IMR-90 (cell line): ENCODE measurements at regions not wholly inside any gene's neighbourhood (a gene's known extent, or its start where the extent isn't known, plus 50 kb on each side); places are given as distances from the start of the nearest gene placed in this dataset.

Experiments
- ATAC-seq: fragments of 200-7000 bp; cut with Tn5 transposase; 2 replicates; pipeline ENCODE4 v1.9.1; 2020; ENCODE audit warnings: low read depth, mild to moderate bottlenecking, moderate library complexity
- BruUV-seq: library from RNA; stranded (reverse); fragments of 400-500 nt; replicated peaks from 2 replicates; lab custom pipeline; 2021; lab: Mats Ljungman, UMichigan
- CTCF ChIA-PET: fragments of 300-600 bp; formaldehyde crosslinking; extraction: SDS; loops from one replicate; lab custom pipeline; 2021; ENCODE audit warnings: antibody characterized with exemption; lab: Yijun Ruan, JAX
- POLR2A ChIA-PET: fragments of 300-600 bp; sonication (Branson Sonifier 250); formaldehyde crosslinking; loops from one replicate; lab custom pipeline; 2022; ENCODE audit warnings: antibody characterized with exemption; ENCODE audit not compliant: unreplicated experiment; lab: Charles Lee
- DNase-seq: peaks from one replicate; pipeline ENCODE4 v3.0.0; 2013
- H2AFZ ChIP-seq: replicated peaks from 2 replicates; pipeline ENCODE3; 2013; ENCODE audit warnings: low read length, mild to moderate bottlenecking; ENCODE audit not compliant: poor library complexity
- H2AK5ac ChIP-seq: 2 replicates; pipeline ENCODE4 v1.6.1; 2013; ENCODE audit warnings: low read depth, low read length, inconsistent platforms
- H2AK9ac ChIP-seq: replicated peaks from 2 replicates; pipeline ENCODE3; 2013; ENCODE audit warnings: mild to moderate bottlenecking, low read depth, low read length, moderate library complexity; ENCODE audit not compliant: poor library complexity
- H2BK120ac ChIP-seq: 2 replicates; pipeline ENCODE4 v1.6.1; 2013; ENCODE audit warnings: low read depth, low read length, inconsistent platforms
- H2BK15ac ChIP-seq: 3 replicates; pipeline ENCODE4 v1.6.1; 2013; ENCODE audit warnings: low read depth, low read length, inconsistent platforms
- H2BK20ac ChIP-seq: 2 replicates; pipeline ENCODE4 v1.6.1; 2013; ENCODE audit warnings: low read depth, mild to moderate bottlenecking, inconsistent platforms, low read length, moderate library complexity
- H2BK5ac ChIP-seq: 2 replicates; pipeline ENCODE4 v1.6.1; 2013; ENCODE audit warnings: mild to moderate bottlenecking, low read depth, low read length, inconsistent platforms; ENCODE audit not compliant: poor library complexity, severe bottlenecking
- H3K14ac ChIP-seq: replicated peaks from 2 replicates; pipeline ENCODE4 v1.6.1; 2013; ENCODE audit warnings: low read depth, low read length, inconsistent platforms
- H3K18ac ChIP-seq: 2 replicates; pipeline ENCODE4 v1.6.1; 2013; ENCODE audit warnings: low read depth, low read length, control low read depth
- H3K23ac ChIP-seq: 2 replicates; pipeline ENCODE4 v1.6.1; 2013; ENCODE audit warnings: low read depth, low read length, inconsistent platforms
- H3K27ac ChIP-seq: 2 replicates; pipeline ENCODE4 v1.5.1; 2013; ENCODE audit warnings: mild to moderate bottlenecking, control low read depth, low read length; ENCODE audit not compliant: insufficient read depth
- H3K27me3 ChIP-seq: 2 replicates; pipeline ENCODE4 v1.6.1; 2013; ENCODE audit warnings: low read length; ENCODE audit not compliant: control insufficient read depth, insufficient read depth
- H3K36me3 ChIP-seq: 2 replicates; pipeline ENCODE4 v1.6.1; 2013; ENCODE audit warnings: low read length, mixed read lengths; ENCODE audit not compliant: control insufficient read depth, insufficient read depth
- H3K4ac ChIP-seq: 2 replicates; pipeline ENCODE4 v1.6.1; 2013; ENCODE audit warnings: low read depth, low read length, inconsistent platforms
- H3K4me1 ChIP-seq: 2 replicates; pipeline ENCODE4 v1.6.1; 2013; ENCODE audit warnings: low read length, mixed read lengths; ENCODE audit not compliant: control insufficient read depth, insufficient read depth
- H3K4me2 ChIP-seq: 2 replicates; pipeline ENCODE4 v1.6.1; 2013; ENCODE audit warnings: low read depth, mild to moderate bottlenecking, control low read depth, low read length, moderate library complexity
- H3K4me3 ChIP-seq: 2 replicates; pipeline ENCODE4 v1.5.1; 2013; ENCODE audit warnings: low read depth, mild to moderate bottlenecking, control low read depth, low read length, moderate library complexity; ENCODE audit not compliant: insufficient read depth
- H3K56ac ChIP-seq: 2 replicates; pipeline ENCODE4 v1.6.1; 2013; ENCODE audit warnings: low read length, inconsistent platforms; ENCODE audit not compliant: insufficient read depth; ENCODE audit errors: extremely low read depth
- H3K79me1 ChIP-seq, 2 experiments: 2 replicates each; pipeline ENCODE4 v1.6.1; 2013; ENCODE audit warnings: low read length in 2 of 2, inconsistent platforms in 1 of 2, low read depth in 1 of 2
- H3K9ac ChIP-seq: 2 replicates; pipeline ENCODE4 v1.6.1; 2013; ENCODE audit warnings: low read depth, low read length, control low read depth
- H3K9me1 ChIP-seq: 2 replicates; pipeline ENCODE4 v1.6.1; 2013; ENCODE audit warnings: low read length, inconsistent platforms; ENCODE audit not compliant: insufficient read depth
- H3K9me3 ChIP-seq: 2 replicates; pipeline ENCODE4 v1.6.1; 2013; ENCODE audit warnings: low read length; ENCODE audit not compliant: control insufficient read depth, insufficient read depth
- H4K20me1 ChIP-seq: 2 replicates; pipeline ENCODE4 v1.6.1; 2013; ENCODE audit warnings: low read length, inconsistent platforms; ENCODE audit not compliant: insufficient read depth
- H4K5ac ChIP-seq: 2 replicates; pipeline ENCODE4 v1.6.1; 2013; ENCODE audit warnings: mild to moderate bottlenecking, low read depth, low read length, control low read depth
- H4K8ac ChIP-seq, 2 experiments: 2 replicates each; pipeline ENCODE4 v1.6.1; 2013; ENCODE audit warnings: low read depth in 2 of 2, low read length in 2 of 2, control low read depth in 1 of 2, inconsistent platforms in 1 of 2
- H4K91ac ChIP-seq: 2 replicates; pipeline ENCODE4 v1.6.1; 2013; ENCODE audit warnings: low read depth, low read length, inconsistent platforms; ENCODE audit not compliant: insufficient read depth
- ELK1 ChIP-seq: fragments of 150-350 bp; IDR thresholded peaks from 2 replicates; pipeline ENCODE4 v1.6.1; 2016; ENCODE audit warnings: low read depth, mild to moderate bottlenecking, low read length, moderate library complexity, borderline replicate concordance
- FOS ChIP-seq: fragments of 150-350 bp; IDR thresholded peaks from 2 replicates; pipeline ENCODE4 v1.6.1; 2016; ENCODE audit warnings: low read depth, low read length
- MAFK ChIP-seq: IDR thresholded peaks from 2 replicates; pipeline ENCODE4 v1.6.1; 2012; ENCODE audit warnings: low read depth, low read length, improper control_type of control experiment
- SMC3 ChIP-seq: fragments of 150-350 bp; IDR thresholded peaks from 2 replicates; pipeline ENCODE4 v1.6.1; 2016; ENCODE audit warnings: low read depth, mild to moderate bottlenecking, antibody characterized with exemption, low read length, moderate library complexity
- USF2 ChIP-seq: fragments of 150-350 bp; IDR thresholded peaks from 2 replicates; pipeline ENCODE4 v1.6.1; 2017; ENCODE audit warnings: mild to moderate bottlenecking, antibody characterized with exemption, low read length, low read depth
- WGBS, 2 experiments: methylation state at CpG; one replicate each; pipeline versions ENCODE4 v1.1.5 to v1.1.7; 2013; ENCODE audit warnings: missing lambda C conversion rate in 2 of 2; ENCODE audit not compliant: insufficient read length in 1 of 2; ENCODE audit errors: extremely low coverage in 2 of 2; 5-methylcytosine and 5-hydroxymethylcytosine counted together
- dilution Hi-C: fragments of 300-500 bp; cut with HindIII; formaldehyde crosslinking; loops from one replicate; pipeline ENCODE4 v1.14.3; 2018; ENCODE audit warnings: low sequenced_read_pairs; ENCODE audit not compliant: unreplicated experiment
- in situ Hi-C: fragments of 300-500 bp; cut with MboI; formaldehyde crosslinking; loops from 3 replicates; pipeline ENCODE4 v1.14.3; 2019; ENCODE audit warnings: low sequenced_read_pairs, inconsistent platforms, mixed read lengths
- intact Hi-C: fragments of 100-400 bp; cut with micrococcal nuclease; formaldehyde crosslinking; loops from 2 replicates; pipeline ENCODE4 v1.10.0; 2022
- TF ChIP-seq, protein P1 (sequence below): conservative IDR thresholded peaks from 2 replicates; pipeline ENCODE4 v1.5.1; 2012; ENCODE audit warnings: mild to moderate bottlenecking, low read depth, low read length, improper control_type of control experiment

GRCh38 chr7:125025620-125026019 is 96.0 kb upstream of the POT1 start:
- Histone ChIP-seq H3K9me3 (no peaks in the 10 kb centered on the region), H3K9me1 (no peaks in the 10 kb centered on the region), H3K4me2 (no peak overlapping the region), H4K5ac (no peak overlapping the region), H3K79me1 (no peaks in the 10 kb centered on the region), H3K14ac (no peak overlapping the region), H3K4me1 (no peaks in the 10 kb centered on the region), H2AFZ (no peak overlapping the region), H3K4ac (no peak overlapping the region), H4K91ac (no peak overlapping the region), H4K8ac (no peak overlapping the region), H2BK5ac (no peak overlapping the region), H4K20me1 (no peaks in the 10 kb centered on the region), H2AK5ac (no peak overlapping the region), H2AK9ac (no peak overlapping the region), H3K27me3 (no peaks in the 10 kb centered on the region), H3K18ac (no peak overlapping the region), H3K23ac (no peak overlapping the region), H3K56ac (no peak overlapping the region), H3K4me3 (no peak overlapping the region), H2BK20ac (no peak overlapping the region), H3K27ac (no peak overlapping the region), H3K9ac (no peak overlapping the region), H2BK15ac (no peak overlapping the region), H2BK120ac (no peak overlapping the region), H3K36me3 (no peaks in the 10 kb centered on the region)
- in situ Hi-C loops = no loop called here
- WGBS, 2 experiments = no CpG with 5 or more reads among the region's 1 CpG
- ChIA-PET CTCF (no interaction called here), POLR2A (no interaction called here)
- dilution Hi-C loops = no loop called here
- TF ChIP-seq USF2 (no peak), SMC3 (no peak), FOS (no peak), ELK1 (no peak), MAFK (peak; percentile 98)
- TF ChIP-seq, protein P1, sequence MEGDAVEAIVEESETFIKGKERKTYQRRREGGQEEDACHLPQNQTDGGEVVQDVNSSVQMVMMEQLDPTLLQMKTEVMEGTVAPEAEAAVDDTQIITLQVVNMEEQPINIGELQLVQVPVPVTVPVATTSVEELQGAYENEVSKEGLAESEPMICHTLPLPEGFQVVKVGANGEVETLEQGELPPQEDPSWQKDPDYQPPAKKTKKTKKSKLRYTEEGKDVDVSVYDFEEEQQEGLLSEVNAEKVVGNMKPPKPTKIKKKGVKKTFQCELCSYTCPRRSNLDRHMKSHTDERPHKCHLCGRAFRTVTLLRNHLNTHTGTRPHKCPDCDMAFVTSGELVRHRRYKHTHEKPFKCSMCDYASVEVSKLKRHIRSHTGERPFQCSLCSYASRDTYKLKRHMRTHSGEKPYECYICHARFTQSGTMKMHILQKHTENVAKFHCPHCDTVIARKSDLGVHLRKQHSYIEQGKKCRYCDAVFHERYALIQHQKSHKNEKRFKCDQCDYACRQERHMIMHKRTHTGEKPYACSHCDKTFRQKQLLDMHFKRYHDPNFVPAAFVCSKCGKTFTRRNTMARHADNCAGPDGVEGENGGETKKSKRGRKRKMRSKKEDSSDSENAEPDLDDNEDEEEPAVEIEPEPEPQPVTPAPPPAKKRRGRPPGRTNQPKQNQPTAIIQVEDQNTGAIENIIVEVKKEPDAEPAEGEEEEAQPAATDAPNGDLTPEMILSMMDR = no peak
- DNase-seq (no peak), ATAC-seq (no peak)
- BruUV-seq = no TSS peak
- intact Hi-C loops = no loop called here
